Mesodermal cell (in vitro differentiated cells): ENCODE measurements at regions not wholly inside any gene's neighbourhood (a gene's known extent, or its start where the extent isn't known, plus 50 kb on each side); places are given as distances from the start of the nearest gene placed in this dataset.

Experiments used
- H3K27ac ChIP-seq: 2 replicates; pipeline ENCODE4 v1.7.0; 2013; ENCODE audit warnings: mild to moderate bottlenecking, low read depth, low read length, moderate library complexity; ENCODE audit not compliant: severe bottlenecking
- H3K36me3 ChIP-seq: 2 replicates; pipeline ENCODE4 v1.7.1; 2013; ENCODE audit warnings: mild to moderate bottlenecking, low read length, moderate library complexity; ENCODE audit not compliant: control insufficient read depth, insufficient read depth
- H3K4me1 ChIP-seq: one replicate; pipeline ENCODE4 v1.7.1; 2013; ENCODE audit warnings: mild to moderate bottlenecking, low read length; ENCODE audit not compliant: insufficient read depth, control insufficient read depth, poor library complexity, severe bottlenecking
- H3K4me3 ChIP-seq: 2 replicates; pipeline ENCODE4 v1.7.0; 2013; ENCODE audit warnings: low read length, control low read depth, mild to moderate bottlenecking; ENCODE audit not compliant: insufficient read depth, poor library complexity, severe bottlenecking; ENCODE audit errors: extremely low read depth
- H3K9me3 ChIP-seq: 2 replicates; pipeline ENCODE4 v1.7.1; 2013; ENCODE audit warnings: mild to moderate bottlenecking, low read length, moderate library complexity; ENCODE audit not compliant: control insufficient read depth
- WGBS, 2 experiments: methylation state at CpG; one replicate each; pipeline ENCODE4 v1.1.5; 2013; ENCODE audit warnings: missing lambda C conversion rate in 2 of 2; ENCODE audit not compliant: insufficient coverage in 2 of 2; 5-methylcytosine and 5-hydroxymethylcytosine counted together

GRCh38 chr12:89969093-89969492 lies 260.5 kb upstream of the ATP2B1 start:
- no peak overlapping the region for H3K27ac ChIP-seq
- H3K36me3 ChIP-seq: no peaks in the 10 kb centered on the region
- WGBS, 2 experiments: 80 to 100% methylated on average over 1 to 3 of the region's 4 CpGs
- H3K4me3 ChIP-seq: no peak overlapping the region
- peaks cover 9% of the 10 kb centered on the region for H3K4me1 ChIP-seq
- no peaks in the 10 kb centered on the region for H3K9me3 ChIP-seq

GRCh38 chr12:89968151-89968700 lies 259.6 kb upstream of the ATP2B1 start:
- WGBS, 2 experiments: 97 to 98% methylated on average over 3 to 4 of the region's 6 CpGs
- H3K9me3 ChIP-seq: no peaks in the 10 kb centered on the region
- H3K27ac ChIP-seq: no peak overlapping the region
- H3K36me3 ChIP-seq: no peaks in the 10 kb centered on the region
- H3K4me1 ChIP-seq: peaks cover 9% of the 10 kb centered on the region
- H3K4me3 ChIP-seq: no peak overlapping the region

- WGBS, 2 experiments: 94 to 100% methylated on average over 1 to 2 of the region's 4 CpGs
- Histone ChIP-seq H3K4me1 (peaks cover 9% of the 10 kb centered on the region), H3K36me3 (no peaks in the 10 kb centered on the region), H3K4me3 (no peak overlapping the region), H3K27ac (no peak overlapping the region), H3K9me3 (no peaks in the 10 kb centered on the region)
These were observed 258.0 kb upstream of the ATP2B1 start for GRCh38 chr12:89966495-89967240.

GRCh38 chr12:89965993-89966392 lies 257.4 kb upstream of the ATP2B1 start:
- H3K4me3 ChIP-seq: no peak overlapping the region
- H3K4me1 ChIP-seq: peaks cover 4% of the 10 kb centered on the region
- H3K27ac ChIP-seq: no peak overlapping the region
- H3K9me3 ChIP-seq: no peaks in the 10 kb centered on the region
- WGBS, 2 experiments: 60 to 89% methylated on average over 1 of the region's 2 CpGs
- H3K36me3 ChIP-seq: no peaks in the 10 kb centered on the region

GRCh38 chr12:89962648-89963047 lies 254.0 kb upstream of the ATP2B1 start:
- no peaks in the 10 kb centered on the region for H3K36me3 ChIP-seq
- 90 to 100% methylated on average over 2 to 3 of the region's 4 CpGs for WGBS, 2 experiments

GRCh38 chr12:89960607-89961394 lies 252.2 kb upstream of the ATP2B1 start:
- Histone ChIP-seq H3K27ac (no peak overlapping the region), H3K36me3 (no peaks in the 10 kb centered on the region), H3K4me3 (no peak overlapping the region), H3K9me3 (no peaks in the 10 kb centered on the region), H3K4me1 (no peaks in the 10 kb centered on the region)
- WGBS, 2 experiments: 92 to 100% methylated on average over 1 of the region's 2 CpGs

More at GRCh38 chr12:89962648-89963047, 254.0 kb upstream of the ATP2B1 start:
- no peaks in the 10 kb centered on the region for H3K9me3 ChIP-seq
- no peaks in the 10 kb centered on the region for H3K4me1 ChIP-seq
- no peak overlapping the region for H3K27ac ChIP-seq
- H3K4me3 ChIP-seq: no peak overlapping the region

- H3K27ac ChIP-seq: no peak overlapping the region
- whole genome bisulfite sequencing, 2 experiments: 90 to 95% methylated on average over 2 of the region's 2 CpGs
- H3K4me3 ChIP-seq: no peak overlapping the region
- no peaks in the 10 kb centered on the region for H3K4me1 ChIP-seq
- H3K9me3 ChIP-seq: no peaks in the 10 kb centered on the region
- H3K36me3 ChIP-seq: no peaks in the 10 kb centered on the region
These were observed 251.4 kb upstream of the ATP2B1 start for GRCh38 chr12:89960011-89960507.

- no peaks in the 10 kb centered on the region for H3K36me3 ChIP-seq
- WGBS, 2 experiments: no CpG with 5 or more reads among the region's 1 CpG
- H3K4me1 ChIP-seq: no peaks in the 10 kb centered on the region
- no peak overlapping the region for H3K4me3 ChIP-seq
- no peaks in the 10 kb centered on the region for H3K9me3 ChIP-seq
- H3K27ac ChIP-seq: no peak overlapping the region
These were observed 250.5 kb upstream of the ATP2B1 start for GRCh38 chr12:89959179-89959578.

- H3K27ac ChIP-seq: no peak overlapping the region
- no peak overlapping the region for H3K4me3 ChIP-seq
- H3K36me3 ChIP-seq: no peaks in the 10 kb centered on the region
- H3K4me1 ChIP-seq: peaks cover 10% of the 10 kb centered on the region
- no peaks in the 10 kb centered on the region for H3K9me3 ChIP-seq
- WGBS, 2 experiments: 83% methylated on average over 2 of the region's 3 CpGs; no CpG with 5 or more reads in 1 of the 2 experiments
These were observed 245.6 kb upstream of the ATP2B1 start for GRCh38 chr12:89954259-89954658.

- H3K27ac ChIP-seq: no peak overlapping the region
- WGBS, 2 experiments: 90 to 100% methylated on average over 1 to 2 of the region's 2 CpGs
- H3K9me3 ChIP-seq: no peaks in the 10 kb centered on the region
- peaks cover 31% of the 10 kb centered on the region for H3K4me1 ChIP-seq
- no peak overlapping the region for H3K4me3 ChIP-seq
- H3K36me3 ChIP-seq: no peaks in the 10 kb centered on the region
These were observed 243.0 kb upstream of the ATP2B1 start for GRCh38 chr12:89951694-89952060.
